ENCODE measurements at regions not wholly inside any gene's neighbourhood (a gene's known extent, or its start where the extent isn't known, plus 50 kb on each side); places are given as distances from the start of the nearest gene placed in this dataset.

DNA sequence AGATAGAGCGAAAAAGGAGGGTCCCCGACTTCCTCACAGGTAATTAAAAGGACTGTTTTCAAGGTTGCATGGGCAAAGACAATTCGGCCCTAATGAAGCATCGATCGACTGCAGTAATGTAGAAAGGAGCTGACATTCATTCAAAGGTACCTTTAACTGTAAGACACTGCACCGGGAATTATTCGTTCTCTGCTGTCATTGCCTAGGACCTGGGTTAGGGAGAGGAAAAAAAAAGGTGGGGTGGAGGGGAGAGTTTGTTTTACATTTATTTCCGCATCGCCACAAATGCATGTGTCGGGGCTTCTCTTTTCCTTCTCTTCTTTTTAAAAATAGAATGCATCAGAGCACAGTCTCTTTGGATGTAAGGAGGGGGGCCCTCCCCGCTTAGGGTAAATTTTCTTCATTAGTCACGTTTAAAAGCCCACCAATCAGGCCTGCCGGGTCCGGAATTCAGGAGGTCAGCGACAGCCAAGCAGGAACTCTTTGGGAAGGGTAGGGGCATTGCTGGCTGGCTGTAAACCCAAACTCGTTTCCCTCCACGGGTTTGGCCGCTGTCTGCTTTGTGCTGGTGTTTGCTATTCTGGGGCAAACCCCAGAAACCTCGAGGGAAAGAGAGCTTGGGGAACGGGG, 496.2 kb upstream of the ZFHX3 start:
- peaks cover 0 to 57% (median 28%) of the 10 kb centered on the region in 9 donors for H3K27me3 ChIP-seq

DNA sequence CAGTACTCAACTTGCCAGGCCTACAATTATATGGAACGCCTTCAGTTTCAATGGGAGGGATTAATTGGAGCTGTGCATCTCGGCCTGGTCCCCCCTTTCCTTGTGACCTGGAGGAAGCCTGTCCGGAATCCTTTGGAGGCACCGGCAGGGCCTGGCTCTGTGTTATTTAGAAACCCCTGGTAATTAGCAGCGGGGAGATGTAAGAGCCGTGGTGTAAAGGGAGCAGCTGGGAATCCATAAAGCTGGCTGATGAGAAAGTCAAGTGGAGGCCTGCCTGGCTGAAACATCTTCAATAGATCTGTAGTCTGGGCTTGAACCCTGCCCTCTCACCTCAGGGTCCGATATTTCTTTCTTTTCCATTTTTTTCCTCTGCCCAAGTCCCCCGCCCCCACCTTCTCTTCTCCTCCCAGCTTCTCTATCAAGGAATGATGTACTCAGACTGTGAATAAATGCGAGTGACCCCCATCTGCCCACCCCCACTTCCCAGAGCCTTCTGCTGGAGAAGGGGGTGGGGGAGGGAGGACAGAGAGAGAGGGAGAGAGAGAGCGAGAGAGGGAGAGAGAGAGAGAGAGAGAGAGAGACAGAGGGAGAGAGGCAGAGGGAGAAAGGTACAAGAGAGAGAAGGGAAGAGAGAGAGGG, 495.5 kb upstream of the ZFHX3 start:
- Histone ChIP-seq H3K27ac (no peak overlapping the region), H3K27me3 (peaks cover 0 to 51% (median 22%) of the 10 kb centered on the region in 9 donors), H3K4me1 (peaks cover 0 to 10% (median 0%) of the 10 kb centered on the region in 12 donors), H3K4me3 (no peak overlapping the region), H3K9me3 (no peaks in the 10 kb centered on the region), H3K36me3 (no peaks in the 10 kb centered on the region)
- DNase-seq: no peak
- TF ChIP-seq, protein P1, sequence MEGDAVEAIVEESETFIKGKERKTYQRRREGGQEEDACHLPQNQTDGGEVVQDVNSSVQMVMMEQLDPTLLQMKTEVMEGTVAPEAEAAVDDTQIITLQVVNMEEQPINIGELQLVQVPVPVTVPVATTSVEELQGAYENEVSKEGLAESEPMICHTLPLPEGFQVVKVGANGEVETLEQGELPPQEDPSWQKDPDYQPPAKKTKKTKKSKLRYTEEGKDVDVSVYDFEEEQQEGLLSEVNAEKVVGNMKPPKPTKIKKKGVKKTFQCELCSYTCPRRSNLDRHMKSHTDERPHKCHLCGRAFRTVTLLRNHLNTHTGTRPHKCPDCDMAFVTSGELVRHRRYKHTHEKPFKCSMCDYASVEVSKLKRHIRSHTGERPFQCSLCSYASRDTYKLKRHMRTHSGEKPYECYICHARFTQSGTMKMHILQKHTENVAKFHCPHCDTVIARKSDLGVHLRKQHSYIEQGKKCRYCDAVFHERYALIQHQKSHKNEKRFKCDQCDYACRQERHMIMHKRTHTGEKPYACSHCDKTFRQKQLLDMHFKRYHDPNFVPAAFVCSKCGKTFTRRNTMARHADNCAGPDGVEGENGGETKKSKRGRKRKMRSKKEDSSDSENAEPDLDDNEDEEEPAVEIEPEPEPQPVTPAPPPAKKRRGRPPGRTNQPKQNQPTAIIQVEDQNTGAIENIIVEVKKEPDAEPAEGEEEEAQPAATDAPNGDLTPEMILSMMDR (IDR thresholded peaks at IDR 0.05): no peak
- TF ChIP-seq POLR2A (IDR thresholded peaks at IDR 0.05): no peak
- whole genome bisulfite sequencing, 4 donors: 75 to 83% (median 79%) methylated on average over 10 of the region's 10 CpGs
- ATAC-seq: no peak
- intact Hi-C loops (cut with DNase I): no loop called here

More for the DNA sequence above, 496.2 kb upstream of the ZFHX3 start:
- intact Hi-C loops (cut with DNase I): no loop called here
- peaks cover 0 to 10% (median 0%) of the 10 kb centered on the region in 12 donors for H3K4me1 ChIP-seq
- DNase-seq (no peak), ATAC-seq (no peak)
- WGBS, 4 donors: 38 to 56% (median 46%) methylated on average over 20 of the region's 20 CpGs
- H3K9me3 ChIP-seq: no peaks in the 10 kb centered on the region
- H3K27ac ChIP-seq: no peak overlapping the region
- no peaks in the 10 kb centered on the region for H3K36me3 ChIP-seq
- no peak overlapping the region for H3K4me3 ChIP-seq
- TF ChIP-seq POLR2A (IDR thresholded peaks at IDR 0.05): no peak
- TF ChIP-seq, protein P1 (IDR thresholded peaks at IDR 0.05): no peak

DNA sequence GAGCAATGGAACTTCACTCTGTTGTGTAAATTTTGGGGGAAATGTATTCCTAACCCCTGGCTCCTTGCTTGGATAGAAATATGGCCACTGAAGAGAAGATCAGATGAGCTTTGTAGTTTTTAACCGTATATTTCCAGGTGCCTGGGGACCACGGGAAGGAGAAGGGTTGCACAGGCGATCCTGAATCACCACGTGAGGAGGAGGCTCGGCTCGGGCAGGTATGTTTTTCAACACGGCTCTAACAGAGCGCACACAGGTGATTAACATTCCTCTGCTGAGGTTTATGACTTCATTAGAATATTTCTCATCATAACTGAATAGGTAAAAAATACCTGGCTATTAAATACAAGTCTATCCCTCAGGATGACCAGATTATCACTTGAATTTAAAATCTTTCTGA, 495.0 kb upstream of the ZFHX3 start:
- H3K27me3 ChIP-seq: peaks cover 0 to 47% (median 22%) of the 10 kb centered on the region in 9 donors
- peaks cover 0 to 10% (median 0%) of the 10 kb centered on the region in 12 donors for H3K4me1 ChIP-seq
- no peak overlapping the region for H3K4me3 ChIP-seq
- DNase-seq (no peak), ATAC-seq (no peak)
- WGBS, 4 donors: 88 to 96% (median 90%) methylated on average over 8 of the region's 8 CpGs
- intact Hi-C loops (cut with DNase I): no loop called here
- H3K9me3 ChIP-seq: no peaks in the 10 kb centered on the region
- TF ChIP-seq, protein P1 (IDR thresholded peaks at IDR 0.05): no peak
- no peak for TF ChIP-seq POLR2A (IDR thresholded peaks at IDR 0.05)
- H3K27ac ChIP-seq: no peak overlapping the region
- H3K36me3 ChIP-seq: no peaks in the 10 kb centered on the region

DNA sequence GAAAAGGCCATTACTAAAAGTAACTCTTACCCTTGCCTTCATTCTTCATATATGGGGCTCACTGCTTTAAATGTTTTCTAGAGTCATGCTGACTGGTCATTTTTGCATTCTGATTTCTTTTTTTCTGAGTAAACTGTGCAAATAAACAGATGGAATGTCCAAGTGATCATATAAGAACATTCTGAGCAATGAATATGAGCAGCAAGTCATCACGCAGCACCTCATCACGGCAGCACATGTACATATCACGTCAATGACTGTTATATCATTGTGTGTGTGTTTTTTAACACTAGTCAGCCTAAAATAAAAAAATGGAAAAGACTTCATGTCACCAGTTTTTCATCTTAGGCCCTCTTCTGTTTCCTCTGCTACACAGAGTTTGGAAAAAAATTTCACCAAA, 490.0 kb upstream of the ZFHX3 start:
- DNase-seq: no peak
- TF ChIP-seq, protein P1 (IDR thresholded peaks at IDR 0.05): no peak
- TF ChIP-seq POLR2A (IDR thresholded peaks at IDR 0.05): no peak
- H3K9me3 ChIP-seq: no peaks in the 10 kb centered on the region
- H3K27ac ChIP-seq: no peak overlapping the region
- no peak for ATAC-seq
- no peaks in the 10 kb centered on the region for H3K36me3 ChIP-seq
- no peaks in the 10 kb centered on the region for H3K4me1 ChIP-seq
- no peak overlapping the region for H3K4me3 ChIP-seq
- H3K27me3 ChIP-seq: peaks cover 0 to 4% (median 0%) of the 10 kb centered on the region in 9 donors
- WGBS, 4 donors: 82 to 89% (median 86%) methylated on average over 3 of the region's 3 CpGs
- intact Hi-C loops (cut with DNase I): no loop called here
